Caco-2 (cell line): ENCODE measurements at regions not wholly inside any gene's neighbourhood (a gene's known extent, or its start where the extent isn't known, plus 50 kb on each side); places are given as distances from the start of the nearest gene placed in this dataset.

ENCODE experiments used
- BruUV-seq: library from RNA; stranded (reverse); fragments of 400-500 nt; replicated peaks from 2 replicates; lab custom pipeline; 2021; lab: Mats Ljungman, UMichigan
- CTCF ChIA-PET: fragments of 300-600 bp; sonication (Branson Sonifier 250); formaldehyde crosslinking; loops from one replicate; lab custom pipeline; 2022; ENCODE audit warnings: antibody characterized with exemption; lab: Charles Lee
- POLR2A ChIA-PET: fragments of 300-600 bp; sonication (Branson Sonifier 250); formaldehyde crosslinking; loops from one replicate; lab custom pipeline; 2022; ENCODE audit warnings: antibody characterized with exemption; lab: Charles Lee
- DNase-seq, 2 experiments: peaks; one replicate each; pipeline versions ENCODE4 v3.0.0 to v3.0.0-alpha.2; 2020 to 2022
- H3K27me3 ChIP-seq: replicated peaks from 2 replicates; pipeline ENCODE4 v1.6.0; 2011; ENCODE audit warnings: low read length; ENCODE audit not compliant: control insufficient read depth, insufficient read depth
- H3K36me3 ChIP-seq: 2 replicates; pipeline ENCODE4 v1.5.1; 2011; ENCODE audit warnings: low read length; ENCODE audit not compliant: control insufficient read depth, insufficient read depth
- H3K4me1 ChIP-seq: fragments of 250-450 bp; sonication (Bioruptor Pico); 2 replicates; pipeline ENCODE4 v1.5.1; 2020; ENCODE audit warnings: mild to moderate bottlenecking
- H3K4me3 ChIP-seq: 2 replicates; pipeline ENCODE4 v1.5.1; 2011; ENCODE audit warnings: low read depth, mild to moderate bottlenecking, control low read depth, low read length
- H3K9me3 ChIP-seq: fragments of 250-450 bp; sonication (Bioruptor Pico); 2 replicates; pipeline ENCODE4 v1.5.1; 2020; ENCODE audit warnings: mild to moderate bottlenecking, moderate library complexity
- H3K27ac Mint-ChIP-seq: one replicate; pipeline ENCODE4 v1.8.0; 2022; ENCODE audit warnings: mixed read lengths; ENCODE audit not compliant: unreplicated experiment
- H3K27me3 Mint-ChIP-seq: one replicate; pipeline ENCODE4 v1.8.0; 2022; ENCODE audit warnings: mixed read lengths; ENCODE audit not compliant: insufficient read depth, unreplicated experiment
- H3K36me3 Mint-ChIP-seq: one replicate; pipeline ENCODE4 v1.8.0; 2022; ENCODE audit warnings: mild to moderate bottlenecking, mixed read lengths; ENCODE audit not compliant: insufficient read depth, unreplicated experiment
- H3K4me1 Mint-ChIP-seq: one replicate; pipeline ENCODE4 v1.8.0; 2022; ENCODE audit warnings: low read depth, mixed read lengths; ENCODE audit not compliant: unreplicated experiment
- H3K4me3 Mint-ChIP-seq: one replicate; pipeline ENCODE4 v1.8.0; 2022; ENCODE audit warnings: mild to moderate bottlenecking, moderate library complexity, mixed read lengths; ENCODE audit not compliant: unreplicated experiment
- H3K9me3 Mint-ChIP-seq: one replicate; pipeline ENCODE4 v1.8.0; 2022; ENCODE audit warnings: mixed read lengths; ENCODE audit not compliant: unreplicated experiment
- CTCF ChIP-seq, 2 experiments: fragments of 200-600 bp in 1 of 2; IDR thresholded peaks; 1 replicate in 1 of 2; 2 replicates in 1 of 2; pipeline versions ENCODE4 v1.5.1 to v1.8.0; 2011 to 2022; ENCODE audit warnings: antibody characterized with exemption in 1 of 2, control low read depth in 1 of 2, inconsistent platforms in 1 of 2, low read depth in 1 of 2, low read length in 1 of 2, mild to moderate bottlenecking in 1 of 2, moderate library complexity in 1 of 2; ENCODE audit not compliant: insufficient read depth in 1 of 2, severe bottlenecking in 1 of 2, unreplicated experiment in 1 of 2
- intact Hi-C: fragments of 100-400 bp; cut with micrococcal nuclease; formaldehyde crosslinking; loops from one replicate; pipeline ENCODE4 v1.10.0; 2022; ENCODE audit not compliant: unreplicated experiment

DNA sequence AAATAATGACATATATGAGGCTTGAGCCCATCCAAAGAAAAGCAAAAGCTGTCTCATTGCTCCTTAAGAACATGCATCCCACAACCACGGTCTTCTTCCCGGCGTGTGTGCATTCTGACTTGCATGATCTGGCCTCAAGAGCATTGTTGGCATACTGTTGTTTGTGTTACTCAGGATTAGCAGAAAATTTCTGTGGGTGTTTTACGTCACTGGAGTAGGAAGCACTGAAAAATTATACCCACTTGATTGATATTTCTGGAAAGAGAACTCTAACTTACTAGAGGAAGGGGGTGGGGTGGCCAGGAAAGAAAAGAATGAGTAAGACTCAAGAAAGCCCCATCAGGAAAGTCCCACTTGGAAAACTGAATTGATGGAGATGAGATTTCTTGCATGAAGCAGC is 326.2 kb upstream of the PRDM1 start:
- Histone ChIP-seq H3K4me1 (0 out of 2 replicates have a peak, but pooled peaks cover 3% of the 10 kb centered on the region), H3K36me3 (no peaks in the 10 kb centered on the region), H3K27me3 (no peaks in the 10 kb centered on the region), H3K9me3 (no peaks in the 10 kb centered on the region), H3K4me3 (no peak overlapping the region)
- POLR2A ChIA-PET, result no interaction called here
- intact Hi-C loops, result no loop called here
- BruUV-seq, result no TSS peak
- no peak overlapping the region for H3K27ac Mint-ChIP-seq
- no peaks in the 10 kb centered on the region for H3K36me3 Mint-ChIP-seq
- no peak for TF ChIP-seq CTCF (IDR thresholded peaks at IDR 0.05; ENCODE audit: insufficient read depth in 1 of 2, low read depth in 1 of 2, low read length in 1 of 2, severe bottlenecking in 1 of 2, unreplicated experiment in 1 of 2)
- no peak overlapping the region for H3K4me3 Mint-ChIP-seq
- H3K9me3 Mint-ChIP-seq, result peaks cover 10% of the 10 kb centered on the region
- DNase-seq, result no peak
- CTCF ChIA-PET, result no interaction called here
- H3K27me3 Mint-ChIP-seq, result no peaks in the 10 kb centered on the region
- H3K4me1 Mint-ChIP-seq, result peaks cover 22% of the 10 kb centered on the region

GRCh38 chr6:105759015-105759414 is 327.1 kb upstream of the PRDM1 start:
- Histone ChIP-seq H3K4me1 (0 out of 2 replicates have a peak, but pooled peaks cover 3% of the 10 kb centered on the region), H3K4me3 (no peak overlapping the region), H3K36me3 (no peaks in the 10 kb centered on the region), H3K9me3 (no peaks in the 10 kb centered on the region), H3K27me3 (no peaks in the 10 kb centered on the region)
- no peak for TF ChIP-seq CTCF (IDR thresholded peaks at IDR 0.05; ENCODE audit: insufficient read depth in 1 of 2, low read depth in 1 of 2, low read length in 1 of 2, severe bottlenecking in 1 of 2, unreplicated experiment in 1 of 2)
- no peaks in the 10 kb centered on the region for H3K36me3 Mint-ChIP-seq
- H3K4me1 Mint-ChIP-seq, result peaks cover 22% of the 10 kb centered on the region
- no peak overlapping the region for H3K27ac Mint-ChIP-seq
- BruUV-seq, result no TSS peak
- no peaks in the 10 kb centered on the region for H3K27me3 Mint-ChIP-seq
- H3K9me3 Mint-ChIP-seq, result peaks cover 10% of the 10 kb centered on the region
- intact Hi-C loops, result no loop called here
- no peak overlapping the region for H3K4me3 Mint-ChIP-seq
- no peak for DNase-seq
- ChIA-PET POLR2A (no interaction called here), CTCF (no interaction called here)

DNA sequence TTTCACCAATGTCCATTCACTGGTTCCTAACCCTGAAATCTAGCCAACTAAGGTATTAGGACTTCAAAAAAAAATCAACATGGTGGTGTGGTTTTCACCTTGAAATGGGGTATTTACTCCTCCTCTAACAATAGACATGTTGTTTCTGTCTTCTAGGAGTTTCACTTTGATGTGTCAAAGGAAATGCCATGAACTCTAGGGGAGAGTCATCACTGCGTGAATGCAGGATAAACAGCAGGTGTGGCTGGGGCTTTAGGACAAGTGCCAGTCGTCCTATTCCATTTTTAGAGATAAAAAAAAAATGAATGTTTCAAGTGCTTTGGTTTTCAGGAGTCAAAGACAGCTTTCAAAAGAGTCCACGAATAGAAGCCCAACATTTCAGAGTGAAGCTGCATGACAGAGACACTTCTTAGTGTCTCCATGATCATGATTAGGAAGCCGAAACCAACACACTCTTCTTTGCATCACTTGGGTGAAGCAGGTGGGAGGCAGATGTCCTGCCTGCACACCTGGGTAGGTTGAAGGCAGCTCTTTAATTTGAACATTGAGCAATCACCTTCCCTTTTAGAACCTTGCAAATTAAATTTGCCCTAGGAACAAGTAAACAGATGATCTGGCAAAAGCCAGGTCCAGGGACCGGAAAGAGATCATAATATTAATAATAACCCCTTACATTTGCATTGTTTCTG is 328.5 kb upstream of the PRDM1 start:
- Mint-ChIP-seq H3K27me3 (no peaks in the 10 kb centered on the region), H3K36me3 (no peaks in the 10 kb centered on the region), H3K4me3 (no peak overlapping the region), H3K27ac (no peak overlapping the region), H3K4me1 (peaks cover 21% of the 10 kb centered on the region), H3K9me3 (peaks cover 10% of the 10 kb centered on the region)
- no peak for DNase-seq
- Histone ChIP-seq H3K9me3 (no peaks in the 10 kb centered on the region), H3K27me3 (no peaks in the 10 kb centered on the region), H3K4me1 (0 out of 2 replicates have a peak, but pooled peaks cover 3% of the 10 kb centered on the region), H3K36me3 (no peaks in the 10 kb centered on the region), H3K4me3 (no peak overlapping the region)
- no TSS peak for BruUV-seq
- ChIA-PET CTCF (no interaction called here), POLR2A (no interaction called here)
- no peak for TF ChIP-seq CTCF (IDR thresholded peaks at IDR 0.05; ENCODE audit: insufficient read depth in 1 of 2, low read depth in 1 of 2, low read length in 1 of 2, severe bottlenecking in 1 of 2, unreplicated experiment in 1 of 2)
- intact Hi-C loops, result no loop called here
